ENCODE measurements at regions not wholly inside any gene's neighbourhood (a gene's known extent, or its start where the extent isn't known, plus 50 kb on each side); places are given as distances from the start of the nearest gene placed in this dataset.
"Not testable (repeated sequence)": the region's sequence is repeated elsewhere in the genome, so short reads cannot be mapped to it uniquely, and the experiment has no call there.

DNA sequence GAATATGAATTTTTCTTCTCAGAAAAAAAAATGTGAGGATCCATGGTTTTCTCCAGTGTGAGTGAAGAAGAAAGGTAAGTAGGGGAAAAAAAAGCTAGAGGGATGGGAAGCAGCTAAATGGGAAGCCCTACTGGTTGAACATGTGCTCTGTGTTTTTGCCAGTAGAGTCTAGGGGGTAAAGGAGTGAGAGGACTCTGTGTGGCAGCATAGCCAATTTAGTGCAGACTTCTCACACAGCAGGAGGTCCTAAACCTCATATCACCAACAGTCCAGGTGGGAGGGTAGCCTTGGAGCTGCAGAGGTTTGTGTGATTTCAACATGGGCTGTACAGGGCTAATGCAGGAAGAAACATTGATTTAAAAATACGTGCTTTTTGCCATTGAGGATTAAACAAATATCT lies 334.5 kb upstream of the SPHKAP start:
- no peak overlapping the region for H3K4me3 Mint-ChIP-seq (ENCODE audit: unreplicated experiment)
- H3K9me3 Mint-ChIP-seq (ENCODE audit: low read depth), result peaks cover 18% of the 10 kb centered on the region
- H3K36me3 Mint-ChIP-seq (ENCODE audit: low read depth), result no peaks in the 10 kb centered on the region
- DNase-seq (ENCODE audit: low spot score), result no peak
- no peak for TF ChIP-seq CTCF (IDR thresholded peaks at IDR 0.05)
- no peak overlapping the region for H3K27ac Mint-ChIP-seq (ENCODE audit: unreplicated experiment)
- no peaks in the 10 kb centered on the region for H3K4me1 Mint-ChIP-seq (ENCODE audit: low read depth)
- no peaks in the 10 kb centered on the region for H3K27me3 Mint-ChIP-seq (ENCODE audit: low read depth)

GRCh38 chr2:228513480-228513879 lies 332.0 kb upstream of the SPHKAP start:
- not testable (repeated sequence) for H3K36me3 Mint-ChIP-seq (ENCODE audit: low read depth); H3K4me3 Mint-ChIP-seq (ENCODE audit: unreplicated experiment); H3K27me3 Mint-ChIP-seq (ENCODE audit: low read depth); H3K27ac Mint-ChIP-seq (ENCODE audit: unreplicated experiment); DNase-seq (ENCODE audit: low spot score); H3K4me1 Mint-ChIP-seq (ENCODE audit: low read depth)
- peaks cover 12% of the 10 kb centered on the region for H3K9me3 Mint-ChIP-seq (ENCODE audit: low read depth)

DNA sequence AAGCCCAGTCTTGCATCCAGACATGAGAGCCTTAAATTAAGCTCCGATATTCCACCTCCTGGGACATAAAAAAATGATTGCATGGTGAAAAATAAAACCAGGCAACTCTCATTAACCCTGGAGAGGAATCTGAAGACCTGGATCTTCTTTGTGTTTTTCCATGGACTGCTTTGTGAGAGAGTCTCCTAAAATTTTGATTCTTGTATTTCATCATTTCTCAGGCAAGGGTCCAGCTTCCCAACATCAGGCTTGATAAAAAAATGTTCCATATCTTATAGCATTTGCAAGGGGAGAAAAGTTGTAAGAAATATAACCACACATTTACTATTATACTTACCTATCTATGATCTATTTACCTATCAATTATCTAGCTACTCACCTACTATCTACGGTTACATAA lies 327.5 kb upstream of the SPHKAP start:
- H3K4me3 Mint-ChIP-seq (ENCODE audit: unreplicated experiment), result no peak overlapping the region
- H3K4me1 Mint-ChIP-seq (ENCODE audit: low read depth), result no peaks in the 10 kb centered on the region
- no peaks in the 10 kb centered on the region for H3K27me3 Mint-ChIP-seq (ENCODE audit: low read depth)
- no peak for TF ChIP-seq CTCF (IDR thresholded peaks at IDR 0.05)
- peaks cover 3% of the 10 kb centered on the region for H3K9me3 Mint-ChIP-seq (ENCODE audit: low read depth)
- no peaks in the 10 kb centered on the region for H3K36me3 Mint-ChIP-seq (ENCODE audit: low read depth)
- H3K27ac Mint-ChIP-seq (ENCODE audit: unreplicated experiment), result no peak overlapping the region
- DNase-seq (ENCODE audit: low spot score), result no peak

DNA sequence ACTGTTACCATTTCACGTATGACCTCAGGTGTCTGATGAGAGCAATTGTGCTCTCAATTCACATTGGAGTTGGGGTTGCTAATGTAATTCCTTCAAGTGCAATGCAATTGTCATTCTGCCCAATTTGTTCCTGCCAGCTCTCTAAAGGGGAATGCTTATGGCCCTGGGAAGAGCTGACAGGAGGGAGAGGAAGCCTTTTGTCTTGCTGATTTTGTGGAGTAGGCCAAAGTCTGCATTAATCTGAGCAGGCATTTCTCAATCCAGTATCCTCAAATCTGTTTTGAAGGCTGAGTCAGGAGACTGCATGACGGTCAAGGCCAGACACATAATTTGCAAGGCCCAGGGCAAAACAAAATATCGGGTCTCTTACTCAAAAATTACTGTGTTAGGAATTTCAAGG lies 326.4 kb upstream of the SPHKAP start:
- H3K27ac Mint-ChIP-seq (ENCODE audit: unreplicated experiment), result no peak overlapping the region
- no peak for DNase-seq (ENCODE audit: low spot score)
- TF ChIP-seq CTCF (IDR thresholded peaks at IDR 0.05), result no peak
- no peaks in the 10 kb centered on the region for H3K27me3 Mint-ChIP-seq (ENCODE audit: low read depth)
- no peaks in the 10 kb centered on the region for H3K36me3 Mint-ChIP-seq (ENCODE audit: low read depth)
- peaks cover 3% of the 10 kb centered on the region for H3K9me3 Mint-ChIP-seq (ENCODE audit: low read depth)
- no peaks in the 10 kb centered on the region for H3K4me1 Mint-ChIP-seq (ENCODE audit: low read depth)
- H3K4me3 Mint-ChIP-seq (ENCODE audit: unreplicated experiment), result no peak overlapping the region

DNA sequence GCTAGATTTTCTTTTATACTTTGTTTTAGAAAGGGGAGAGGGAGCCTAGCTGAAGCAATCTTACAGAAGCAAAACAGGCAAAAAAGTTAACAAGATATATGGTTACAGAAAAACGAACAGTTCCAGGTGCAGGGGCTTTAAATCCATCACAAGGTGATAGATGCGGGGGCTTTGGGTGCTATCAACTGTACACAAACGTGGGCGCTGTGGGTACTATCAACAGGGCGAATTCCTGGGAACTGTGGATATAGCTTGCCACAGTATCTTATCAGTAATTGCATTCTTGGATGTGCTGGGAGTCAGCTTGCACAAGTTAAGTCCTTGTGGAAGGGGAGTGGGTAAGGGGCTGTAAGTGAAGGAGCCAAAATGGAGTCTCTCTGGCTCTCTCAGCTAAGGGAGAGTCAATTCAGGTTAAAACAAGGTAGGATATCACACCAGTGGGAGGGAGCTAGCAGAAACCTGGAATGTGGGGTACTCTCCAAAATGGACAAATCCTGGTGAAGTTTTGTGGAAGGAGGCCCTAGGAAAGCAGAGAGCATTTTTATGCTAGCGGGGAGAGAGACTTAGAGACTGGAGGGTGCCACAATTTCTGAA lies 325.8 kb upstream of the SPHKAP start:
- no peaks in the 10 kb centered on the region for H3K27me3 Mint-ChIP-seq (ENCODE audit: low read depth)
- H3K9me3 Mint-ChIP-seq (ENCODE audit: low read depth), result peaks cover 3% of the 10 kb centered on the region
- H3K27ac Mint-ChIP-seq (ENCODE audit: unreplicated experiment), result no peak overlapping the region
- no peak for TF ChIP-seq CTCF (IDR thresholded peaks at IDR 0.05)
- DNase-seq (ENCODE audit: low spot score), result no peak
- H3K4me1 Mint-ChIP-seq (ENCODE audit: low read depth), result no peaks in the 10 kb centered on the region
- H3K4me3 Mint-ChIP-seq (ENCODE audit: unreplicated experiment), result no peak overlapping the region
- no peaks in the 10 kb centered on the region for H3K36me3 Mint-ChIP-seq (ENCODE audit: low read depth)

DNA sequence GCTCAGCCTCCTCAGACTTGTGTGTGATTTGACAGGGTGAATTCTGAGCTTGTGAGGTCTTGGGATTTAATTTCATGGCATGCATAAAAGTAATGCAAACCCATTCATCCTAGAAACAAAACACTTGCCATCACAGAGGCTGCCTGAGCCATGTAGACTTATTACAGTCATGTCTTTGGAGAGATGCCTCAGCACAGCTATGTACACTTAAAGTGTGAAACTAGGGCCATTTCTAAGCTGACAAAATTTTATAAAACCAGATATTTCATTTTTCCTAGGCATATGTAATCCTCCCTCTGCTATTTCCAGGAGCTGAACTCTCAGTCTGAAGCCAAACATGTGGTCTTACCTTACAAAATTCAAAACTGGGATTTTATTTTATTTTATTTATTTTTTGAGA lies 322.2 kb upstream of the SPHKAP start:
- Mint-ChIP-seq H3K27me3 (ENCODE audit: low read depth) (no peaks in the 10 kb centered on the region), H3K4me3 (ENCODE audit: unreplicated experiment) (no peak overlapping the region), H3K27ac (ENCODE audit: unreplicated experiment) (no peak overlapping the region), H3K4me1 (ENCODE audit: low read depth) (no peaks in the 10 kb centered on the region), H3K9me3 (ENCODE audit: low read depth) (no peaks in the 10 kb centered on the region), H3K36me3 (ENCODE audit: low read depth) (no peaks in the 10 kb centered on the region)
- no peak for TF ChIP-seq CTCF (IDR thresholded peaks at IDR 0.05)
- DNase-seq (ENCODE audit: low spot score), result no peak
